Left lung (tissue), 4 donors: ENCODE measurements at regions not wholly inside any gene's neighbourhood (a gene's known extent, or its start where the extent isn't known, plus 50 kb on each side); places are given as distances from the start of the nearest gene placed in this dataset.
"Not testable (repeated sequence)": the region's sequence is repeated elsewhere in the genome, so short reads cannot be mapped to it uniquely, and the experiment has no call there.

Experiments used
- ATAC-seq: fragments of 200-7000 bp; cut with Tn5 transposase; one replicate; pipeline ENCODE4 v1.9.1; 2020; ENCODE audit warnings: moderate library complexity
- DNase-seq, 4 donors: peaks; one replicate each; pipeline ENCODE4 v3.0.0-alpha.2; 2013 to 2020
- H3K27ac ChIP-seq, 2 donors: fragments of 200-600 bp; sonication (generic) in 1 of 2; one replicate each; pipeline versions ENCODE4 v1.5.0 to v1.8.0; 2020 to 2021
- H3K27me3 ChIP-seq, 2 donors: fragments of 200-600 bp; sonication (generic) in 1 of 2; one replicate each; pipeline versions ENCODE4 v1.5.0 to v1.8.0; 2020 to 2021
- H3K36me3 ChIP-seq, 2 donors: fragments of 200-600 bp; sonication (generic) in 1 of 2; one replicate each; pipeline versions ENCODE4 v1.5.0 to v1.8.0; 2020 to 2021
- H3K4me1 ChIP-seq, 2 donors: fragments of 200-600 bp; one replicate each; pipeline ENCODE4 v1.8.0; 2021
- H3K4me3 ChIP-seq, 2 donors: fragments of 200-600 bp; sonication (generic) in 1 of 2; one replicate each; pipeline versions ENCODE4 v1.5.0 to v1.8.0; 2020 to 2021; ENCODE audit warnings: mild to moderate bottlenecking in 1 of 2
- H3K9me3 ChIP-seq, 2 donors: fragments of 200-600 bp; sonication (generic) in 1 of 2; one replicate each; pipeline versions ENCODE4 v1.5.0 to v1.8.0; 2020 to 2021
- intact Hi-C, 2 donors: fragments of 100-400 bp; cut with DNase I; formaldehyde crosslinking; loops; one replicate each; pipeline versions ENCODE4 v1.11.2 to v1.14.2; 2022
- TF ChIP-seq, protein P1 (sequence below), 2 donors: fragments of 200-600 bp; sonication (generic) in 1 of 2; IDR thresholded peaks; one replicate each; pipeline versions ENCODE4 v1.5.0 to v1.8.0; 2021; ENCODE audit warnings: antibody characterized with exemption in 2 of 2
- donor health status: DM: no; HTN: yes; CAD: no.
- donor health status: DM: no; HTN: no; CAD: no.

DNA sequence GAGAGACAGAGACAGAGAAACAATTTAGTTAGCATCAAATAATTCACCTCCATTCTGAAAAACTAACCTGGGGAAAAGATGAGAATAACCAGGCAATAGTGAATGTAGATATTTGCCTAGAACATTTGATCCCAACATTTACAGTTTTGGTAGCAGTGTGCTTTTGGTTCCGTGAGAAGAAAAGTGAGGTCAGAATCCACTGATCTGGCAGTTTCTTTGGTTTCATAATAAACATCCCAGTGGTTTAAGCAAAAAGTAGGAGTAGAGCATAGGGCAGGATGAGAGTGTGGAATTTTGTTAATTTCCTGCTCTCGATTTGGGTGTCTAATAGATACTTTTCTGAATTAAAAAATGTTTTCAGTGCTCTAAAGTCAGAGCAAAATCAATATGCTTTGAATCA, 887.0 kb downstream of the NR2F1-AS1 start:
- intact Hi-C loops = no loop called here
- TF ChIP-seq, protein P1, sequence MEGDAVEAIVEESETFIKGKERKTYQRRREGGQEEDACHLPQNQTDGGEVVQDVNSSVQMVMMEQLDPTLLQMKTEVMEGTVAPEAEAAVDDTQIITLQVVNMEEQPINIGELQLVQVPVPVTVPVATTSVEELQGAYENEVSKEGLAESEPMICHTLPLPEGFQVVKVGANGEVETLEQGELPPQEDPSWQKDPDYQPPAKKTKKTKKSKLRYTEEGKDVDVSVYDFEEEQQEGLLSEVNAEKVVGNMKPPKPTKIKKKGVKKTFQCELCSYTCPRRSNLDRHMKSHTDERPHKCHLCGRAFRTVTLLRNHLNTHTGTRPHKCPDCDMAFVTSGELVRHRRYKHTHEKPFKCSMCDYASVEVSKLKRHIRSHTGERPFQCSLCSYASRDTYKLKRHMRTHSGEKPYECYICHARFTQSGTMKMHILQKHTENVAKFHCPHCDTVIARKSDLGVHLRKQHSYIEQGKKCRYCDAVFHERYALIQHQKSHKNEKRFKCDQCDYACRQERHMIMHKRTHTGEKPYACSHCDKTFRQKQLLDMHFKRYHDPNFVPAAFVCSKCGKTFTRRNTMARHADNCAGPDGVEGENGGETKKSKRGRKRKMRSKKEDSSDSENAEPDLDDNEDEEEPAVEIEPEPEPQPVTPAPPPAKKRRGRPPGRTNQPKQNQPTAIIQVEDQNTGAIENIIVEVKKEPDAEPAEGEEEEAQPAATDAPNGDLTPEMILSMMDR (IDR thresholded peaks at IDR 0.05) = no peak
- no peak for DNase-seq

GRCh38 chr5:92691955-92692354, 889.1 kb downstream of the NR2F1-AS1 start:
- H3K36me3 ChIP-seq, DNase-seq, H3K9me3 ChIP-seq, intact Hi-C loops, H3K4me3 ChIP-seq, H3K27ac ChIP-seq, ATAC-seq, H3K4me1 ChIP-seq, H3K27me3 ChIP-seq: not testable (repeated sequence)

More for the DNA sequence above, 887.0 kb downstream of the NR2F1-AS1 start:
- no peak for ATAC-seq
- H3K27me3 ChIP-seq = no peaks in the 10 kb centered on the region
- H3K36me3 ChIP-seq = no peaks in the 10 kb centered on the region
- no peaks in the 10 kb centered on the region for H3K9me3 ChIP-seq
- H3K4me1 ChIP-seq = no peaks in the 10 kb centered on the region
- no peak overlapping the region for H3K27ac ChIP-seq
- H3K4me3 ChIP-seq = no peak overlapping the region

GRCh38 chr5:92687821-92688722, 892.9 kb downstream of the NR2F1-AS1 start:
- TF ChIP-seq, protein P1 (IDR thresholded peaks at IDR 0.05) = no peak
- Histone ChIP-seq H3K4me1 (no peaks in the 10 kb centered on the region), H3K27ac (no peak overlapping the region), H3K36me3 (no peaks in the 10 kb centered on the region), H3K4me3 (no peak overlapping the region), H3K27me3 (no peaks in the 10 kb centered on the region), H3K9me3 (no peaks in the 10 kb centered on the region)
- ATAC-seq (peak; percentile 56), DNase-seq (peak in 2 of 4 donors; percentile 59 to 78)
- intact Hi-C loops = no loop called here

DNA sequence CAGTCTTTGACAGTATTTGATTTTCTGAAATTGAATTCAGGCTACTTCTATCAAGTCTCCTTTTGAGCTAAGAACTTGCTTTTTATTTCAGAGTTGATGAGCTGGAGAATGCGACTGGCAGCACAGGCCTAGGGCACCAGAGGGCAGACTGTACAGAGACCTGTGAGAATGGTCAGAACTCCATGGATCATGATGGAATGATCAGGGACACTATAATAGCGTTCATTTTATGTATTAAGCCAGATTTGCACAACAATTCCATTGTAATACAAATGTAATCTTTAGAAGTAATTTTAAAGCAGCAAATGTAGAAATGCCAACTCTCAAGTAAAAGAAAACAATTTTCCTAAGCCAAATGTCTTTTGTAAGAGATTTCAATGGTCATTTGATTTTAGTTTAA, 902.4 kb downstream of the NR2F1-AS1 start:
- Histone ChIP-seq H3K27ac (no peak overlapping the region), H3K4me3 (no peak overlapping the region), H3K36me3 (no peaks in the 10 kb centered on the region), H3K9me3 (no peaks in the 10 kb centered on the region), H3K4me1 (no peaks in the 10 kb centered on the region), H3K27me3 (no peaks in the 10 kb centered on the region)
- intact Hi-C loops = no loop called here
- TF ChIP-seq, protein P1 (IDR thresholded peaks at IDR 0.05) = no peak
- DNase-seq (no peak), ATAC-seq (no peak)

GRCh38 chr5:92676215-92677165, 904.5 kb downstream of the NR2F1-AS1 start:
- ATAC-seq (no peak), DNase-seq (no peak)
- intact Hi-C loops = no loop called here
- Histone ChIP-seq H3K36me3 (no peaks in the 10 kb centered on the region), H3K27ac (no peak overlapping the region), H3K4me3 (no peak overlapping the region), H3K4me1 (no peaks in the 10 kb centered on the region), H3K9me3 (no peaks in the 10 kb centered on the region), H3K27me3 (no peaks in the 10 kb centered on the region)
- TF ChIP-seq, protein P1 (IDR thresholded peaks at IDR 0.05) = no peak
